Lower lobe of right lung (tissue), 2 donors: ENCODE measurements at regions not wholly inside any gene's neighbourhood (a gene's known extent, or its start where the extent isn't known, plus 50 kb on each side); places are given as distances from the start of the nearest gene placed in this dataset.

Experiments
- ATAC-seq, 2 donors: fragments of 200-7000 bp; cut with Tn5 transposase; one replicate each; pipeline ENCODE4 v1.9.1; 2020 to 2022; ENCODE audit warnings: mild to moderate bottlenecking in 2 of 2, moderate library complexity in 2 of 2
- DNase-seq: peaks from one replicate; pipeline ENCODE4 v3.0.0-alpha.2; 2020
- H3K27ac ChIP-seq: fragments of 200-600 bp; one replicate; pipeline ENCODE4 v1.8.0; 2022
- H3K27me3 ChIP-seq: fragments of 200-600 bp; one replicate; pipeline ENCODE4 v1.8.0; 2022; ENCODE audit warnings: low read depth
- H3K36me3 ChIP-seq: fragments of 200-600 bp; one replicate; pipeline ENCODE4 v1.8.0; 2022; ENCODE audit warnings: mild to moderate bottlenecking
- H3K4me1 ChIP-seq: fragments of 200-600 bp; one replicate; pipeline ENCODE4 v1.8.0; 2022
- H3K4me3 ChIP-seq: fragments of 200-600 bp; one replicate; pipeline ENCODE4 v1.8.0; 2022; ENCODE audit warnings: mild to moderate bottlenecking
- H3K9me3 ChIP-seq: fragments of 200-600 bp; one replicate; pipeline ENCODE4 v1.8.0; 2022
- CTCF ChIP-seq: fragments of 200-600 bp; IDR thresholded peaks from one replicate; pipeline ENCODE4 v1.8.0; 2022; ENCODE audit warnings: antibody characterized with exemption, mild to moderate bottlenecking
- intact Hi-C: fragments of 100-400 bp; cut with DNase I; formaldehyde crosslinking; loops from one replicate; pipeline ENCODE4 v1.11.0; 2022
- donor health status: DM: no; HTN: yes; CAD: no; lungs with severe emphysema.

- Histone ChIP-seq H3K27ac (no peak overlapping the region), H3K36me3 (no peaks in the 10 kb centered on the region), H3K4me1 (no peaks in the 10 kb centered on the region), H3K27me3 (no peaks in the 10 kb centered on the region), H3K4me3 (no peak overlapping the region), H3K9me3 (no peaks in the 10 kb centered on the region)
- no peak for DNase-seq
- TF ChIP-seq CTCF = no peak
- intact Hi-C loops = no loop called here
- no peak for ATAC-seq
Observed at GRCh38 chr5:3734632-3735031, 139.0 kb downstream of the IRX1 start.

GRCh38 chr5:3736466-3736865 lies 140.8 kb downstream of the IRX1 start:
- Histone ChIP-seq H3K27me3 (no peaks in the 10 kb centered on the region), H3K9me3 (no peaks in the 10 kb centered on the region), H3K4me3 (no peak overlapping the region), H3K36me3 (no peaks in the 10 kb centered on the region), H3K4me1 (no peaks in the 10 kb centered on the region), H3K27ac (no peak overlapping the region)
- no peak for TF ChIP-seq CTCF
- intact Hi-C loops = no loop called here
- ATAC-seq = no peak
- no peak for DNase-seq

GRCh38 chr5:3736926-3737325 lies 141.3 kb downstream of the IRX1 start:
- Histone ChIP-seq H3K4me3 (no peak overlapping the region), H3K27ac (no peak overlapping the region), H3K9me3 (no peaks in the 10 kb centered on the region), H3K36me3 (no peaks in the 10 kb centered on the region), H3K4me1 (no peaks in the 10 kb centered on the region), H3K27me3 (no peaks in the 10 kb centered on the region)
- no peak for TF ChIP-seq CTCF
- intact Hi-C loops = no loop called here
- DNase-seq (no peak), ATAC-seq (no peak)

- no peaks in the 10 kb centered on the region for H3K36me3 ChIP-seq
- intact Hi-C loops = no loop called here
Observed at GRCh38 chr5:3738919-3739318, 143.3 kb downstream of the IRX1 start.

GRCh38 chr5:3740546-3741373 lies 145.1 kb downstream of the IRX1 start:
- ATAC-seq (peak in 1 of 2 donors; percentile 20), DNase-seq (no peak)
- Histone ChIP-seq H3K36me3 (no peaks in the 10 kb centered on the region), H3K4me3 (no peak overlapping the region), H3K27me3 (no peaks in the 10 kb centered on the region), H3K9me3 (no peaks in the 10 kb centered on the region), H3K27ac (no peak overlapping the region), H3K4me1 (no peaks in the 10 kb centered on the region)
- TF ChIP-seq CTCF = no peak
- intact Hi-C loops = no loop called here

More at GRCh38 chr5:3738919-3739318, 143.3 kb downstream of the IRX1 start:
- Histone ChIP-seq H3K9me3 (no peaks in the 10 kb centered on the region), H3K4me3 (no peak overlapping the region), H3K27ac (no peak overlapping the region), H3K4me1 (no peaks in the 10 kb centered on the region), H3K27me3 (no peaks in the 10 kb centered on the region)
- no peak for TF ChIP-seq CTCF
- ATAC-seq (no peak), DNase-seq (no peak)
